ENCODE measurements at regions not wholly inside any gene's neighbourhood (a gene's known extent, or its start where the extent isn't known, plus 50 kb on each side); places are given as distances from the start of the nearest gene placed in this dataset.

DNA sequence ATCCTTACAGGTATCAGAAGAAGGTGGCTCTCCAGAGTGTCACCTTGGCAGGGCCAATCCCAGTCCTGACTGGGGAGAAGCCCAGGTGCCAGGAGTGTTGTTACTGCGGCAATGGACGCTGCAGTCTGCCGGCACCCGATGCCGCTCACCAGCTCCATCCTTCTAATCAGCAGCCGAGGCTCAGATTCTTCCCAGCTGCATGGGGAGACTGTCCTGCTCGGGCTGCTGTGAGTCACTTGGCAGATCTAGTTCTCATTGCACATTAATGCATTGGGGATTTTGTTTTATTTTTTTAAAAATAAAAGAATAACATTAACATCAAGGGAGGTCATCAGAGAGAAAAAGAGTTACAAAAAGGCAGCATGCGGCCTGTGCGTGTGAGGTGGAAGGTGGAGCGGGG, 115.8 kb downstream of the MTX3 start:
- TF ChIP-seq, protein P1, sequence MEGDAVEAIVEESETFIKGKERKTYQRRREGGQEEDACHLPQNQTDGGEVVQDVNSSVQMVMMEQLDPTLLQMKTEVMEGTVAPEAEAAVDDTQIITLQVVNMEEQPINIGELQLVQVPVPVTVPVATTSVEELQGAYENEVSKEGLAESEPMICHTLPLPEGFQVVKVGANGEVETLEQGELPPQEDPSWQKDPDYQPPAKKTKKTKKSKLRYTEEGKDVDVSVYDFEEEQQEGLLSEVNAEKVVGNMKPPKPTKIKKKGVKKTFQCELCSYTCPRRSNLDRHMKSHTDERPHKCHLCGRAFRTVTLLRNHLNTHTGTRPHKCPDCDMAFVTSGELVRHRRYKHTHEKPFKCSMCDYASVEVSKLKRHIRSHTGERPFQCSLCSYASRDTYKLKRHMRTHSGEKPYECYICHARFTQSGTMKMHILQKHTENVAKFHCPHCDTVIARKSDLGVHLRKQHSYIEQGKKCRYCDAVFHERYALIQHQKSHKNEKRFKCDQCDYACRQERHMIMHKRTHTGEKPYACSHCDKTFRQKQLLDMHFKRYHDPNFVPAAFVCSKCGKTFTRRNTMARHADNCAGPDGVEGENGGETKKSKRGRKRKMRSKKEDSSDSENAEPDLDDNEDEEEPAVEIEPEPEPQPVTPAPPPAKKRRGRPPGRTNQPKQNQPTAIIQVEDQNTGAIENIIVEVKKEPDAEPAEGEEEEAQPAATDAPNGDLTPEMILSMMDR (IDR thresholded peaks at IDR 0.05) = no peak
- TF ChIP-seq POLR2A (IDR thresholded peaks at IDR 0.05) = no peak
